Smooth muscle cell (in vitro differentiated cells): ENCODE measurements at regions not wholly inside any gene's neighbourhood (a gene's known extent, or its start where the extent isn't known, plus 50 kb on each side); places are given as distances from the start of the nearest gene placed in this dataset.
"Not testable (repeated sequence)": the region's sequence is repeated elsewhere in the genome, so short reads cannot be mapped to it uniquely, and the experiment has no call there.

ENCODE experiments used
- DNase-seq: peaks from one replicate; lab custom pipeline; 2025; ENCODE audit not compliant: unreplicated experiment; lab: John Stamatoyannopoulos, UW
- H2AFZ ChIP-seq: fragments of 200-600 bp; sonication (generic); 2 replicates; pipeline ENCODE4 v1.6.0; 2016; ENCODE audit warnings: antibody characterized with exemption, low read depth, mild to moderate bottlenecking
- H3F3A ChIP-seq: fragments of 200-600 bp; sonication (generic); 2 replicates; pipeline ENCODE4 v1.6.0; 2017; ENCODE audit warnings: antibody characterized with exemption, low read depth
- H3K27ac ChIP-seq: fragments of 200-600 bp; sonication (generic); 2 replicates; pipeline ENCODE4 v1.5.1; 2016; ENCODE audit warnings: low read depth, mild to moderate bottlenecking
- H3K27me3 ChIP-seq: fragments of 200-600 bp; sonication (generic); 2 replicates; pipeline ENCODE4 v1.6.1; 2016; ENCODE audit warnings: low read depth, mild to moderate bottlenecking
- H3K36me3 ChIP-seq: fragments of 200-600 bp; sonication (generic); 2 replicates; pipeline ENCODE4 v1.5.1; 2016; ENCODE audit warnings: low read depth
- H3K4me1 ChIP-seq: fragments of 200-600 bp; sonication (generic); 2 replicates; pipeline ENCODE4 v1.5.1; 2016; ENCODE audit warnings: low read depth
- H3K4me2 ChIP-seq: fragments of 200-600 bp; sonication (generic); 2 replicates; pipeline ENCODE4 v1.6.0; 2016; ENCODE audit warnings: mild to moderate bottlenecking
- H3K4me3 ChIP-seq: fragments of 200-600 bp; sonication (generic); 2 replicates; pipeline ENCODE4 v1.5.1; 2016; ENCODE audit warnings: mild to moderate bottlenecking
- H3K79me2 ChIP-seq: fragments of 200-600 bp; sonication (generic); 2 replicates; pipeline ENCODE4 v1.6.0; 2016; ENCODE audit warnings: low read depth, mild to moderate bottlenecking
- H3K9ac ChIP-seq: fragments of 200-600 bp; sonication (generic); 2 replicates; pipeline ENCODE4 v1.6.0; 2016; ENCODE audit warnings: low read depth
- H3K9me3 ChIP-seq: fragments of 200-600 bp; sonication (generic); replicated peaks from 2 replicates; pipeline ENCODE4 v1.5.1; 2016; ENCODE audit warnings: low read depth
- H4K20me1 ChIP-seq: fragments of 200-600 bp; sonication (generic); 2 replicates; pipeline ENCODE4 v1.6.0; 2016; ENCODE audit warnings: low read depth
- CTCF ChIP-seq: fragments of 200-600 bp; sonication (generic); IDR thresholded peaks from 2 replicates; pipeline ENCODE4 v1.5.1; 2017; ENCODE audit warnings: borderline replicate concordance, mild to moderate bottlenecking, antibody characterized with exemption; ENCODE audit not compliant: insufficient read depth, poor library complexity, severe bottlenecking
- WGBS: methylation state at CpG from one replicate; pipeline ENCODE4 v1.1.7; 2016; ENCODE audit warnings: low lambda C conversion rate; 5-methylcytosine and 5-hydroxymethylcytosine counted together

GRCh38 chr12:54786081-54786480 lies 68.2 kb upstream of the MUCL1 start:
- H3K4me1 ChIP-seq: no peaks in the 10 kb centered on the region
- H3K9ac ChIP-seq: no peak overlapping the region
- TF ChIP-seq CTCF: no peak
- H3F3A ChIP-seq: no peaks in the 10 kb centered on the region
- DNase-seq: no peak
- H3K4me3 ChIP-seq: no peak overlapping the region
- no peaks in the 10 kb centered on the region for H3K9me3 ChIP-seq
- H3K4me2 ChIP-seq: no peak overlapping the region
- no peaks in the 10 kb centered on the region for H4K20me1 ChIP-seq
- no peak overlapping the region for H3K27ac ChIP-seq
- H2AFZ ChIP-seq: no peak overlapping the region
- WGBS: 85% methylated on average over 5 of the region's 5 CpGs
- H3K36me3 ChIP-seq: no peaks in the 10 kb centered on the region
- H3K79me2 ChIP-seq: no peaks in the 10 kb centered on the region
- H3K27me3 ChIP-seq: no peaks in the 10 kb centered on the region

DNA sequence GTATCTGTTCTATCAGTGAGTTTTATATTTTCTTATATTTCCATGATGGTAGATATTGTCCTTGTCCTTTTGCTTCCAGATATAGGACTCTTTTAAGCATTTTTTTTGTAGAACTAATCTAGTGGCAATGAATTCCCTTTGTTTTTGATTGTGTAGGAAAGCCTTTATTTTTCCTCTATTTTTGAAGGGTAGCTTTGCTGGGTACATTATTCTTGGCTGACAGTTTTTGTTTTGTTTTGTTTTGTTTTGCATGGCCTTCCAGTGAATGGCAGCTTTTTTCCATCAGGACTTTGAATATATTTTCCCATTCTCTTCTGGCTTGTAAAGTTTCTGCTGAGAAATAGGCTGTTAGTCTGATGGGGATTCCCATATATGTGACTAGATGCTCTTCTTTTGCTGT lies 70.2 kb upstream of the MUCL1 start:
- Histone ChIP-seq H3K4me2 (no peak overlapping the region), H3K27me3 (no peaks in the 10 kb centered on the region), H3K36me3 (no peaks in the 10 kb centered on the region), H3K79me2 (no peaks in the 10 kb centered on the region), H2AFZ (no peak overlapping the region), H4K20me1 (no peaks in the 10 kb centered on the region), H3K9me3 (no peaks in the 10 kb centered on the region), H3K4me1 (no peaks in the 10 kb centered on the region), H3F3A (no peaks in the 10 kb centered on the region), H3K9ac (no peak overlapping the region), H3K27ac (no peak overlapping the region), H3K4me3 (no peak overlapping the region)
- TF ChIP-seq CTCF: no peak
- DNase-seq: no peak

DNA sequence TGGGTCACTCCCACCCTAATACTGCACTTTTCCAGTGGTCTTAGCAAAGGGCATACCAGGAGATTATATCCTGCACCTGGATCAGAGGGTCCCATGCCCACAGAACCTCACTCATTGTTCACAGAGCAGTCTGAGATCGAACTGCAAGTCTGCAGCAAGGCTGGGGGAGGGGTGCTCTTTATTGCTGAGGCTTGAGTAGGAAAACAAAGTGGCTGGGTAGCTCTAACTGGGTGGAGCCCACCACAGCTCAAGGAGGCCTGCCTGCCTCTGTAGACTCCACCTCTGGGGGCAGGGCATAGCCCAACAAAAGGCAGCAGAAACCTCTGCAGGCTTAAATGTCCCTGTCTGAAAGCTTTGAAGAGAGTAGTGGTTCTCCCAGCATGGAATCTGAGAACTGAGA lies 77.3 kb upstream of the MUCL1 start:
- H3K4me3 ChIP-seq, H3K4me1 ChIP-seq, H3F3A ChIP-seq, H2AFZ ChIP-seq, H3K27ac ChIP-seq, H3K27me3 ChIP-seq, H3K79me2 ChIP-seq, H3K9ac ChIP-seq, DNase-seq, H3K36me3 ChIP-seq, H3K4me2 ChIP-seq, H4K20me1 ChIP-seq, H3K9me3 ChIP-seq: not testable (repeated sequence)
- WGBS: 79% methylated on average over 1 of the region's 1 CpG

GRCh38 chr12:54773593-54773992 lies 80.7 kb upstream of the MUCL1 start:
- WGBS: 85% methylated on average over 1 of the region's 1 CpG
- H3K9ac ChIP-seq: no peak overlapping the region
- no peak for DNase-seq

More at GRCh38 chr12:54773593-54773992, 80.7 kb upstream of the MUCL1 start:
- no peak for TF ChIP-seq CTCF
- H3K79me2 ChIP-seq: no peaks in the 10 kb centered on the region
- no peaks in the 10 kb centered on the region for H3K27me3 ChIP-seq
- no peaks in the 10 kb centered on the region for H3K36me3 ChIP-seq
- no peaks in the 10 kb centered on the region for H3K9me3 ChIP-seq
- H3K4me2 ChIP-seq: no peak overlapping the region
- H3K4me3 ChIP-seq: no peak overlapping the region
- no peaks in the 10 kb centered on the region for H4K20me1 ChIP-seq
- no peak overlapping the region for H2AFZ ChIP-seq
- no peaks in the 10 kb centered on the region for H3K4me1 ChIP-seq
- no peak overlapping the region for H3K27ac ChIP-seq
- no peaks in the 10 kb centered on the region for H3F3A ChIP-seq
